HCT116 (cell line): ENCODE measurements at regions not wholly inside any gene's neighbourhood (a gene's known extent, or its start where the extent isn't known, plus 50 kb on each side); places are given as distances from the start of the nearest gene placed in this dataset.

Experiments
- POLR2A ChIP-seq: IDR thresholded peaks from 2 replicates; pipeline ENCODE4 v1.7.0; 2011; ENCODE audit warnings: borderline replicate concordance; ENCODE audit not compliant: insufficient read depth, insufficient read length; ENCODE audit errors: extremely low read depth
- POLR2AphosphoS5 ChIP-seq: IDR thresholded peaks from 2 replicates; pipeline ENCODE4 v1.6.1; 2011; ENCODE audit warnings: mild to moderate bottlenecking, low read depth, low read length, moderate library complexity
- TF ChIP-seq, protein P1 (sequence below), 3 experiments: fragments of 200-600 bp in 1 of 3; sonication (generic) in 1 of 3; IDR thresholded peaks in 2 of 3; conservative IDR thresholded peaks in 1 of 3; 2 replicates each; pipeline ENCODE4 v1.5.1; 2012 to 2017; ENCODE audit warnings: low read depth in 2 of 3, low read length in 2 of 3, antibody characterized with exemption in 1 of 3, borderline replicate concordance in 1 of 3, control low read depth in 1 of 3, mild to moderate bottlenecking in 1 of 3, mixed read lengths in 1 of 3, mixed run types in 1 of 3, moderate library complexity in 1 of 3; ENCODE audit not compliant: insufficient read depth in 1 of 3

DNA sequence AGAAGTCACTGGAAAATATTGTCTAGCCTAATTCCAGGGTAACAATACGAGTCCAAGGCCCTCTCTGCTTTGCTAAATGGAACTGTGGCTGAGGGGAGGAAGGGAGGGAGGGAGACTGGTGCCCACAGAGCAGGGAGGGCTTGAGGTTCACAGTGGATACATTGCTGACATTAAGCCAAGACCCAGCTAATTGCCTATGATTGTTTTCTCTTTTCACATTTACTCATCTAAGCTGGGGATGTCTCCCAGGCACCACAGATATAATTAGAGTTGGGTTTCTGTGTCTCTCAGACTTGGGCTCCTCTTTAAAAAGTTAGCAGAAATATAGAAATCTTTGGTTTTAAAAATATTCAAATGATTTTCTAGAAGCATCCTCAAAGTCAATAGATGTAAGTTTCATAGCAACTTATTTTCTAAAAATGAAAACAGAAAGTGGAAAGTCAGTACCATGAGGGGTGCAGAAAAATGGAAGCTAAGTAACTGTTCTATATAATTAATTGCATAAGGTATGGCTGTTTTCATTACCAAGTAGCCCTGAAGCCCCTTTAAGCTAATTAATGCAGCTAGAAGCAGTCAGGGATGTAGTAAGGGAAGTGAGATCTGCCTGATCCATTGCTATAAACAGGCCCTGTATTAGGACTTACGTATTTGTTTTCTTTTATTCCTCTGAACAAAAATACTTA lies 259.8 kb downstream of the NDUFS4 start:
- TF ChIP-seq POLR2A (no peak), POLR2AphosphoS5 (no peak)
- TF ChIP-seq, protein P1, sequence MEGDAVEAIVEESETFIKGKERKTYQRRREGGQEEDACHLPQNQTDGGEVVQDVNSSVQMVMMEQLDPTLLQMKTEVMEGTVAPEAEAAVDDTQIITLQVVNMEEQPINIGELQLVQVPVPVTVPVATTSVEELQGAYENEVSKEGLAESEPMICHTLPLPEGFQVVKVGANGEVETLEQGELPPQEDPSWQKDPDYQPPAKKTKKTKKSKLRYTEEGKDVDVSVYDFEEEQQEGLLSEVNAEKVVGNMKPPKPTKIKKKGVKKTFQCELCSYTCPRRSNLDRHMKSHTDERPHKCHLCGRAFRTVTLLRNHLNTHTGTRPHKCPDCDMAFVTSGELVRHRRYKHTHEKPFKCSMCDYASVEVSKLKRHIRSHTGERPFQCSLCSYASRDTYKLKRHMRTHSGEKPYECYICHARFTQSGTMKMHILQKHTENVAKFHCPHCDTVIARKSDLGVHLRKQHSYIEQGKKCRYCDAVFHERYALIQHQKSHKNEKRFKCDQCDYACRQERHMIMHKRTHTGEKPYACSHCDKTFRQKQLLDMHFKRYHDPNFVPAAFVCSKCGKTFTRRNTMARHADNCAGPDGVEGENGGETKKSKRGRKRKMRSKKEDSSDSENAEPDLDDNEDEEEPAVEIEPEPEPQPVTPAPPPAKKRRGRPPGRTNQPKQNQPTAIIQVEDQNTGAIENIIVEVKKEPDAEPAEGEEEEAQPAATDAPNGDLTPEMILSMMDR (IDR thresholded peaks at IDR 0.05 in 2 of 3, conservative IDR thresholded peaks at IDR 0.05 in 1 of 3; ENCODE audit: borderline replicate concordance in 1 of 3, insufficient read depth in 1 of 3, low read depth in 2 of 3, low read length in 2 of 3) = no peak
